BLaER1 (cell line): ENCODE measurements at regions not wholly inside any gene's neighbourhood (a gene's known extent, or its start where the extent isn't known, plus 50 kb on each side); places are given as distances from the start of the nearest gene placed in this dataset.
A peak's percentile ranks its signal among the peaks of the same experiment; 100 is the strongest.

Experiments
- H3K27ac ChIP-seq: shearing (Covaris generic); formaldehyde crosslinking; 2 replicates; pipeline ENCODE4 v1.8.1; 2022
- H3K27me3 ChIP-seq: shearing (Covaris generic); formaldehyde crosslinking; 2 replicates; pipeline ENCODE4 v1.8.1; 2022
- H3K36me3 ChIP-seq: shearing (Covaris generic); formaldehyde crosslinking; 2 replicates; pipeline ENCODE4 v1.8.1; 2022
- H3K4me1 ChIP-seq: shearing (Covaris generic); formaldehyde crosslinking; 2 replicates; pipeline ENCODE4 v1.8.1; 2022
- H3K4me2 ChIP-seq: shearing (Covaris generic); formaldehyde crosslinking; 2 replicates; pipeline ENCODE4 v1.8.1; 2022
- H3K4me3 ChIP-seq: shearing (Covaris generic); formaldehyde crosslinking; 2 replicates; pipeline ENCODE4 v1.8.1; 2022
- H3K9ac ChIP-seq: shearing (Covaris generic); formaldehyde crosslinking; 2 replicates; pipeline ENCODE4 v1.8.1; 2022
- H3K9me3 ChIP-seq: shearing (Covaris generic); formaldehyde crosslinking; 2 replicates; pipeline ENCODE4 v1.8.1; 2022
- H4K20me1 ChIP-seq: shearing (Covaris generic); formaldehyde crosslinking; 2 replicates; pipeline ENCODE4 v1.8.1; 2022
- Cebpa-rat ChIP-seq: shearing (Covaris generic); IDR thresholded peaks from 2 replicates; pipeline ENCODE4 v1.8.1; 2022

- peak overlapping the region; percentile 96 for H3K4me2 ChIP-seq
- peak overlapping the region; percentile 70 for H3K9ac ChIP-seq
- no peaks in the 10 kb centered on the region for H3K27me3 ChIP-seq
- peaks cover 95% of the 10 kb centered on the region for H3K4me1 ChIP-seq
- TF ChIP-seq Cebpa-rat = no peak
- peak overlapping the region; percentile 97 for H3K27ac ChIP-seq
- H3K36me3 ChIP-seq = no peaks in the 10 kb centered on the region
- H3K4me3 ChIP-seq = no peak overlapping the region
- no peaks in the 10 kb centered on the region for H4K20me1 ChIP-seq
- no peaks in the 10 kb centered on the region for H3K9me3 ChIP-seq
Observed at GRCh38 chr1:234544087-234544579, 65.2 kb upstream of the TARBP1 start.

GRCh38 chr1:234543442-234544086 is 64.6 kb upstream of the TARBP1 start:
- Histone ChIP-seq H3K9ac (peak overlapping the region; percentile 70), H3K27ac (peak overlapping the region; percentile 97), H4K20me1 (no peaks in the 10 kb centered on the region), H3K36me3 (no peaks in the 10 kb centered on the region), H3K4me2 (peak overlapping the region; percentile 96), H3K4me1 (peaks cover 96% of the 10 kb centered on the region), H3K9me3 (no peaks in the 10 kb centered on the region), H3K27me3 (no peaks in the 10 kb centered on the region), H3K4me3 (no peak overlapping the region)
- TF ChIP-seq Cebpa-rat = no peak

- peak overlapping the region; percentile 97 for H3K27ac ChIP-seq
- peak overlapping the region; percentile 70 for H3K9ac ChIP-seq
- H3K4me1 ChIP-seq = peaks cover 99% of the 10 kb centered on the region
Observed at GRCh38 chr1:234542211-234542850, 63.4 kb upstream of the TARBP1 start.

GRCh38 chr1:234541286-234541975 is 62.5 kb upstream of the TARBP1 start:
- Histone ChIP-seq H3K36me3 (no peaks in the 10 kb centered on the region), H3K9ac (peak overlapping the region; percentile 89), H3K9me3 (no peaks in the 10 kb centered on the region), H4K20me1 (no peaks in the 10 kb centered on the region), H3K27ac (peak overlapping the region; percentile 97), H3K4me3 (no peak overlapping the region), H3K27me3 (no peaks in the 10 kb centered on the region), H3K4me2 (peak overlapping the region; percentile 96), H3K4me1 (peaks cover 99% of the 10 kb centered on the region)
- TF ChIP-seq Cebpa-rat = no peak

More at GRCh38 chr1:234542211-234542850, 63.4 kb upstream of the TARBP1 start:
- H3K9me3 ChIP-seq = no peaks in the 10 kb centered on the region
- H3K4me2 ChIP-seq = peak overlapping the region; percentile 96
- TF ChIP-seq Cebpa-rat = no peak
- H3K36me3 ChIP-seq = no peaks in the 10 kb centered on the region
- H3K4me3 ChIP-seq = no peak overlapping the region
- H4K20me1 ChIP-seq = no peaks in the 10 kb centered on the region
- no peaks in the 10 kb centered on the region for H3K27me3 ChIP-seq

GRCh38 chr1:234540404-234540762 is 61.4 kb upstream of the TARBP1 start:
- Histone ChIP-seq H3K4me3 (no peak overlapping the region), H3K9me3 (no peaks in the 10 kb centered on the region), H3K9ac (peak overlapping the region; percentile 89), H3K4me2 (peak overlapping the region; percentile 96), H3K36me3 (no peaks in the 10 kb centered on the region), H3K4me1 (peaks cover 99% of the 10 kb centered on the region), H3K27ac (peak overlapping the region; percentile 97), H3K27me3 (no peaks in the 10 kb centered on the region), H4K20me1 (no peaks in the 10 kb centered on the region)
- TF ChIP-seq Cebpa-rat = no peak

- Histone ChIP-seq H3K36me3 (no peaks in the 10 kb centered on the region), H3K27me3 (no peaks in the 10 kb centered on the region), H3K4me2 (peak overlapping the region; percentile 96), H3K9ac (peak overlapping the region; percentile 89), H3K4me3 (peak overlapping the region; percentile 61), H3K27ac (peak overlapping the region; percentile 97), H3K4me1 (peaks cover 99% of the 10 kb centered on the region), H4K20me1 (no peaks in the 10 kb centered on the region), H3K9me3 (no peaks in the 10 kb centered on the region)
- TF ChIP-seq Cebpa-rat = peak; percentile 65
Observed at GRCh38 chr1:234539666-234540403, 60.9 kb upstream of the TARBP1 start.

GRCh38 chr1:234538930-234539649 is 60.1 kb upstream of the TARBP1 start:
- Histone ChIP-seq H4K20me1 (no peaks in the 10 kb centered on the region), H3K4me2 (peak overlapping the region; percentile 96)

GRCh38 chr1:234538062-234538731 is 59.2 kb upstream of the TARBP1 start:
- Histone ChIP-seq H3K27ac (peak overlapping the region; percentile 97), H3K36me3 (no peaks in the 10 kb centered on the region), H3K9ac (peak overlapping the region; percentile 89), H3K9me3 (no peaks in the 10 kb centered on the region), H3K4me2 (peak overlapping the region; percentile 96), H3K4me3 (peak overlapping the region; percentile 61), H3K27me3 (no peaks in the 10 kb centered on the region), H4K20me1 (no peaks in the 10 kb centered on the region), H3K4me1 (peaks cover 100% of the 10 kb centered on the region)
- no peak for TF ChIP-seq Cebpa-rat

More at GRCh38 chr1:234538930-234539649, 60.1 kb upstream of the TARBP1 start:
- H3K4me3 ChIP-seq = peak overlapping the region; percentile 61
- no peaks in the 10 kb centered on the region for H3K36me3 ChIP-seq
- H3K27me3 ChIP-seq = no peaks in the 10 kb centered on the region
- no peaks in the 10 kb centered on the region for H3K9me3 ChIP-seq
- peak overlapping the region; percentile 89 for H3K9ac ChIP-seq
- peak overlapping the region; percentile 97 for H3K27ac ChIP-seq
- TF ChIP-seq Cebpa-rat = no peak
- H3K4me1 ChIP-seq = peaks cover 100% of the 10 kb centered on the region

GRCh38 chr1:234537236-234537635 is 58.3 kb upstream of the TARBP1 start:
- Histone ChIP-seq H3K27me3 (no peaks in the 10 kb centered on the region), H3K4me1 (peaks cover 100% of the 10 kb centered on the region), H3K36me3 (no peaks in the 10 kb centered on the region), H3K9me3 (no peaks in the 10 kb centered on the region), H3K4me3 (peak overlapping the region; percentile 61), H4K20me1 (no peaks in the 10 kb centered on the region), H3K4me2 (peak overlapping the region; percentile 96), H3K27ac (peak overlapping the region; percentile 97), H3K9ac (peak overlapping the region; percentile 89)
- TF ChIP-seq Cebpa-rat = no peak
